Upper lobe of right lung (tissue), 1 donor: ENCODE measurements at regions not wholly inside any gene's neighbourhood (a gene's known extent, or its start where the extent isn't known, plus 50 kb on each side); places are given as distances from the start of the nearest gene placed in this dataset.

Experiments used
- ATAC-seq: fragments of 200-7000 bp; cut with Tn5 transposase; one replicate; pipeline ENCODE4 v1.9.1; 2020; ENCODE audit warnings: mild to moderate bottlenecking, moderate library complexity
- DNase-seq: peaks from one replicate; pipeline ENCODE4 v3.0.0-alpha.2; 2020
- H3K27ac ChIP-seq: fragments of 200-600 bp; one replicate; pipeline ENCODE4 v1.8.0; 2022
- H3K27me3 ChIP-seq: fragments of 200-600 bp; one replicate; pipeline ENCODE4 v1.8.0; 2022; ENCODE audit warnings: mild to moderate bottlenecking
- H3K36me3 ChIP-seq: fragments of 200-600 bp; one replicate; pipeline ENCODE4 v1.8.0; 2022
- H3K4me1 ChIP-seq: fragments of 200-600 bp; one replicate; pipeline ENCODE4 v1.8.0; 2022
- H3K4me3 ChIP-seq: fragments of 200-600 bp; one replicate; pipeline ENCODE4 v1.8.0; 2022; ENCODE audit warnings: mild to moderate bottlenecking
- H3K9me3 ChIP-seq: fragments of 200-600 bp; one replicate; pipeline ENCODE4 v1.8.0; 2022
- intact Hi-C: fragments of 100-400 bp; cut with DNase I; formaldehyde crosslinking; loops from one replicate; pipeline ENCODE4 v1.11.0; 2022
- TF ChIP-seq, protein P1 (sequence below): fragments of 200-600 bp; IDR thresholded peaks from one replicate; pipeline ENCODE4 v1.8.0; 2022; ENCODE audit warnings: antibody characterized with exemption
- donor health status: DM: no; HTN: yes; CAD: no; lungs with severe emphysema.

DNA sequence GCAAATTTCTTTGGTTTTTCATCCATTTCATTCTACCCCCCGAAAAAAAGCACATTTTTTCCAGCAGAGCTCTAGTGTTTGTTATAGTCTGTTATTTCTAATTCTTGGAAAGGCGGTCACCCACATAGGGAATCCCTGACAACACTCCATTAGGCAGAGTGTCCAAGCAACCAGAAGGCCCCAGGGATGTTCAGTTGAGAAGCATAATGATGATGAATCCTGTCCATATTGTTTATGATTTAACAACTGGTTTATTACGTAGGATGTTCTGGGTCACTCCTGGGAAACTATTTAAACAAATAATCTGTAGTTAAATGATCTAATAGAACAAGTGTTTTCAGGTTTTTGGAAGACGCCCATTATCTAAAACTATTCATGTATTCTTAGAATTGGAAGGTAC lies 388.7 kb downstream of the TNS1 start:
- H3K9me3 ChIP-seq, result no peaks in the 10 kb centered on the region
- no peak overlapping the region for H3K27ac ChIP-seq
- H3K4me3 ChIP-seq, result no peak overlapping the region
- peaks cover 3% of the 10 kb centered on the region for H3K4me1 ChIP-seq
- H3K36me3 ChIP-seq, result no peaks in the 10 kb centered on the region
- ATAC-seq, result no peak
- no peak for DNase-seq
- intact Hi-C loops, result no loop called here
- TF ChIP-seq, protein P1, sequence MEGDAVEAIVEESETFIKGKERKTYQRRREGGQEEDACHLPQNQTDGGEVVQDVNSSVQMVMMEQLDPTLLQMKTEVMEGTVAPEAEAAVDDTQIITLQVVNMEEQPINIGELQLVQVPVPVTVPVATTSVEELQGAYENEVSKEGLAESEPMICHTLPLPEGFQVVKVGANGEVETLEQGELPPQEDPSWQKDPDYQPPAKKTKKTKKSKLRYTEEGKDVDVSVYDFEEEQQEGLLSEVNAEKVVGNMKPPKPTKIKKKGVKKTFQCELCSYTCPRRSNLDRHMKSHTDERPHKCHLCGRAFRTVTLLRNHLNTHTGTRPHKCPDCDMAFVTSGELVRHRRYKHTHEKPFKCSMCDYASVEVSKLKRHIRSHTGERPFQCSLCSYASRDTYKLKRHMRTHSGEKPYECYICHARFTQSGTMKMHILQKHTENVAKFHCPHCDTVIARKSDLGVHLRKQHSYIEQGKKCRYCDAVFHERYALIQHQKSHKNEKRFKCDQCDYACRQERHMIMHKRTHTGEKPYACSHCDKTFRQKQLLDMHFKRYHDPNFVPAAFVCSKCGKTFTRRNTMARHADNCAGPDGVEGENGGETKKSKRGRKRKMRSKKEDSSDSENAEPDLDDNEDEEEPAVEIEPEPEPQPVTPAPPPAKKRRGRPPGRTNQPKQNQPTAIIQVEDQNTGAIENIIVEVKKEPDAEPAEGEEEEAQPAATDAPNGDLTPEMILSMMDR, result no peak
- no peaks in the 10 kb centered on the region for H3K27me3 ChIP-seq

DNA sequence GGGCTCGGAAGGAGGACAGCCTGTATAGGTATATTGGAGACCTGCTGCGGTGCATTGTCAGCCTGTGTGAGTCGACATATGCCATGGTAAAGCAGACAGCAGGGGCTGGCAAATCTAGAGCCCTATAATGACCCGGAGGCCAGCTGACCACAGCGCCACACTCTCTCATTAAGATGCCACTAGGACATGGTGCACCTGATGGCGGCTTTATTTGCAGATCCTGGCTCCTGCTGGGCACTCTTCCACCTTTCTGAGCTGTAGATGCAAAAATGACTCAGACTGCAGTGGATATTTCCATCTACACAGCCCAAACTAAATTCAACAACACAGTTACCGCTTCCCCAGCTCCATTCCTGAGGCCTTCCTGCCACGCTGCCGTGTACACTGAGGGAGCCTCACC lies 389.9 kb downstream of the TNS1 start:
- H3K27me3 ChIP-seq, result no peaks in the 10 kb centered on the region
- intact Hi-C loops, result no loop called here
- H3K4me3 ChIP-seq, result no peak overlapping the region
- no peaks in the 10 kb centered on the region for H3K36me3 ChIP-seq
- peaks cover 3% of the 10 kb centered on the region for H3K4me1 ChIP-seq
- DNase-seq (no peak), ATAC-seq (no peak)
- H3K9me3 ChIP-seq, result no peaks in the 10 kb centered on the region
- TF ChIP-seq, protein P1, result no peak
- H3K27ac ChIP-seq, result no peak overlapping the region

DNA sequence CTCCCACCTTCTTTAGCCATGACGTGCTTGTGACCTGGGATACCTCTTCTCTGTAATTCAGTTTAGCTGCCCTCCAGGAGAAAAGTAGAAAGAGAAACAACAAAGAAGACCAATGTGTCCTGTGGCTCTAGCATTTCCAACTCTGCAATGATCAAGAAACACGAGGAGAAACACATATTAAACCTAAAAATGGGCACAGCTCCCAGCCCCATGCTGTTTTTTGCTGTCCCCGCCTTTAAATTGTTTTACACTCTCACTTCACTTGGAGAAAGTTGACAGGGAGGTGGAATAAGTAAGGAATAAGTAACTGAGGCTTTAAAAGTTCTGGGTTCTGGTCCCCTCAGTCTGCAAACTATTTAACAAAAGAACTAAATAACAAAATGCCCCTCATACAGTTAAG lies 390.6 kb downstream of the TNS1 start:
- intact Hi-C loops, result no loop called here
- ATAC-seq (no peak), DNase-seq (no peak)
- Histone ChIP-seq H3K4me1 (no peaks in the 10 kb centered on the region), H3K27ac (no peak overlapping the region), H3K27me3 (no peaks in the 10 kb centered on the region), H3K9me3 (no peaks in the 10 kb centered on the region), H3K36me3 (no peaks in the 10 kb centered on the region), H3K4me3 (no peak overlapping the region)
- TF ChIP-seq, protein P1, result no peak

DNA sequence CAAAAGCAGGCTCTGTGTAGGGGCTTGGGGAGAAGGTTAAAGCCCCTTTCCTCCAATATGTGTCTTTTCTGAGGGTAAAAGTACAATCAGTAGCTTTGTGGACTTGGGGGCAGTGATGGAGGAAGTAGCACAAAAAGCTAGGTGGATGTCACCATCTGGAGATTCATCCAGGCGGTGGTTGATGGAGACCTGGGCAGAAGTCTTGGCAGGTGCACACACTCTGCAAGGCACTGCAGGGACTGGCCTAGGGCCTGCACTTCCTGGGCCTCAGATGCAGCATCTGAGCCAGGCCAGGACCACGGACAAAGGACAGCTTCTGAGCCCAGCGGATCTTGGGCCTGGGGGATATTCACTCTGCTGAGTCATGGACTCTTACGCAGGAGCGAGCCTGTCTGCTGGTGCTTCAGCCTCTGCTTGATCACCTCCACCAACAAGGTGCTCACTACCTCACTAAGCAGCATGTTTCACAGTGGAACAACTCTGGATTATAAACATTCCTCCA lies 391.1 kb downstream of the TNS1 start:
- Histone ChIP-seq H3K27ac (no peak overlapping the region), H3K36me3 (no peaks in the 10 kb centered on the region), H3K27me3 (no peaks in the 10 kb centered on the region), H3K9me3 (no peaks in the 10 kb centered on the region), H3K4me3 (no peak overlapping the region), H3K4me1 (no peaks in the 10 kb centered on the region)
- DNase-seq (no peak), ATAC-seq (no peak)
- intact Hi-C loops, result no loop called here
- TF ChIP-seq, protein P1, result no peak

DNA sequence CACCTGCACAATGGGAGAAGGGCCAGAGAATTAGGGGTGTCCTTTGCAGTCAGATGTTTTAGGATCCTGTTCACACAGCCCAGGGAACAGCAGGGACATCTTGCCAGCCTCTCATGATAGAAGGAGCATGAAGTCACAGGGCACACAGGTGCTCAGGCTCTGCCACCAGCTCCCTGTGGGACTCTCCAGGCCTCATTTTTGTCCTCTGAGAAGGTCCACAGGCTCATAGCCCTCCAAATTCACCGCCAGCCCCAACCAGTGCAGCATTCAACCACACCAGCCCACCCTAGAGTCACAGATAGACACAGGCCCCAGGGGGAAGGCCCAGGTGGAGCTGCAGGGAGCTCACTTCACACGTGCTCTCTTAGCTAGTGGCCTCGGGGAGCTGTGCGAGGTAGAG lies 391.7 kb downstream of the TNS1 start:
- H3K27ac ChIP-seq, result no peak overlapping the region
- no peak overlapping the region for H3K4me3 ChIP-seq
- H3K36me3 ChIP-seq, result no peaks in the 10 kb centered on the region
- no peaks in the 10 kb centered on the region for H3K9me3 ChIP-seq
- TF ChIP-seq, protein P1, result no peak
- no peaks in the 10 kb centered on the region for H3K4me1 ChIP-seq
- no peak for ATAC-seq
- no peaks in the 10 kb centered on the region for H3K27me3 ChIP-seq
- DNase-seq, result no peak
- intact Hi-C loops, result no loop called here

DNA sequence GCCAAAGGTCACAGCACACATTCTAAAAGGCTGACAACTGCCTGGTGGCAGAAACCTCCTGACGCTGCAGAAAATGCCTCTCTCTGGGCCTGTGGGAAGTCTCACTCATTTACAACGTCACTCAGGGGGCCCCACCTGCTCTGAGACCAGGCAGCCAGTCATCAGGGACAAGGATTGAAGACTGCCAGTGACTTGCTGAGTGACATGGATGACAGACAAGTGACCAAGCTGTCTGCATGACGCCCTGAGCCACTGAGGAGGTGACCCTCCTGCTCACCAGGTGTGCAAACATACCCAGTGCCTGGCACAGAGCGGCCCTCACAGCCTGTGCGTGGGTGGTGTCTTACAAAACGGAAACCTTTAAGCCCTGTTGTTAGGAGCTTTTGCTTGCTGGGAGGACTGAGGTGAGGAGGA lies 392.4 kb downstream of the TNS1 start:
- Histone ChIP-seq H3K4me3 (no peak overlapping the region), H3K36me3 (no peaks in the 10 kb centered on the region), H3K9me3 (no peaks in the 10 kb centered on the region), H3K27me3 (no peaks in the 10 kb centered on the region), H3K27ac (no peak overlapping the region), H3K4me1 (peaks cover 3% of the 10 kb centered on the region)
- DNase-seq (no peak), ATAC-seq (peak; percentile 26)
- TF ChIP-seq, protein P1, result no peak
- intact Hi-C loops, result no loop called here
